CD4-positive, alpha-beta T cell treated with Interleukin-17A for 4 hours (primary cell): ENCODE measurements at regions not wholly inside any gene's neighbourhood (a gene's known extent, or its start where the extent isn't known, plus 50 kb on each side); places are given as distances from the start of the nearest gene placed in this dataset.

Source experiments
- DNase-seq: peaks from one replicate; pipeline ENCODE4 v3.0.0-alpha.2; 2020; ENCODE audit warnings: mixed read lengths

- no peak for DNase-seq
These were observed 303.1 kb downstream of the ENC1 start for GRCh38 chr5:74337254-74337983.

- DNase-seq = no peak
These were observed 304.2 kb downstream of the ENC1 start for GRCh38 chr5:74336297-74336696.

GRCh38 chr5:74334762-74335384 is 305.7 kb downstream of the ENC1 start:
- DNase-seq = no peak

GRCh38 chr5:74334062-74334761 is 306.3 kb downstream of the ENC1 start:
- DNase-seq = no peak

GRCh38 chr5:74333430-74333829 is 307.1 kb downstream of the ENC1 start:
- DNase-seq = no peak

- no peak for DNase-seq
These were observed 307.8 kb downstream of the ENC1 start for GRCh38 chr5:74332682-74333081.

GRCh38 chr5:74332006-74332405 is 308.5 kb downstream of the ENC1 start:
- DNase-seq = no peak

GRCh38 chr5:74328221-74328630 is 312.3 kb downstream of the ENC1 start:
- no peak for DNase-seq

GRCh38 chr5:74327339-74327685 is 313.2 kb downstream of the ENC1 start:
- DNase-seq = no peak

- DNase-seq = peak; percentile 46
These were observed 313.8 kb downstream of the ENC1 start for GRCh38 chr5:74326571-74327338.

- DNase-seq = no peak
These were observed 314.7 kb downstream of the ENC1 start for GRCh38 chr5:74325866-74326265.

GRCh38 chr5:74324556-74324955 is 316.0 kb downstream of the ENC1 start:
- no peak for DNase-seq

- DNase-seq = no peak
These were observed 317.6 kb downstream of the ENC1 start for GRCh38 chr5:74322944-74323343.

- no peak for DNase-seq
These were observed 318.3 kb downstream of the ENC1 start for GRCh38 chr5:74322191-74322590.

GRCh38 chr5:74321326-74321725 is 319.2 kb downstream of the ENC1 start:
- DNase-seq = no peak

- DNase-seq = no peak
These were observed 320.0 kb downstream of the ENC1 start for GRCh38 chr5:74320526-74320925.

GRCh38 chr5:74319076-74319475 is 321.5 kb downstream of the ENC1 start:
- no peak for DNase-seq

- DNase-seq = no peak
These were observed 324.4 kb downstream of the ENC1 start for GRCh38 chr5:74316064-74316603.

GRCh38 chr5:74314906-74315305 is 325.6 kb downstream of the ENC1 start:
- no peak for DNase-seq

GRCh38 chr5:74313896-74314295 is 326.6 kb downstream of the ENC1 start:
- DNase-seq = no peak

- DNase-seq = no peak
These were observed 327.8 kb downstream of the ENC1 start for GRCh38 chr5:74312746-74313145.

- no peak for DNase-seq
These were observed 328.6 kb downstream of the ENC1 start for GRCh38 chr5:74311961-74312360.
